A549 (cell line): ENCODE measurements at regions not wholly inside any gene's neighbourhood (a gene's known extent, or its start where the extent isn't known, plus 50 kb on each side); places are given as distances from the start of the nearest gene placed in this dataset.

Experiments
- CEBPB ChIP-seq, 2 experiments: fragments of >200 bp in 1 of 2; sonication (Bioruptor Twin) in 1 of 2; formaldehyde crosslinking in 1 of 2; IDR thresholded peaks; 2 replicates each; pipeline ENCODE4 v1.6.1; 2012 to 2016
- CTCF ChIP-seq: fragments of >200 bp; sonication (Bioruptor Twin); formaldehyde crosslinking; IDR thresholded peaks from 3 replicates; pipeline ENCODE4 v1.5.1; 2016
- JUN ChIP-seq, 2 experiments: fragments of >200 bp; sonication (Bioruptor Twin); formaldehyde crosslinking; IDR thresholded peaks; 2 replicates in 1 of 2; 3 replicates in 1 of 2; pipeline ENCODE4 v1.6.1; 2016 to 2017
- MAX ChIP-seq: IDR thresholded peaks from 2 replicates; pipeline ENCODE4 v1.6.1; 2012
- NPAS2 ChIP-seq: fragments of 250-450 bp; sonication (Bioruptor Pico); IDR thresholded peaks from 2 replicates; pipeline ENCODE4 v1.8.0; 2022; ENCODE audit warnings: mild to moderate bottlenecking, moderate library complexity, borderline replicate concordance
- NR3C1 ChIP-seq: fragments of >200 bp; sonication (Bioruptor Twin); formaldehyde crosslinking; IDR thresholded peaks from 3 replicates; pipeline ENCODE4 v1.6.1; 2017
- POLR2A ChIP-seq: IDR thresholded peaks from 2 replicates; pipeline ENCODE4 v1.6.1; 2012; ENCODE audit warnings: mild to moderate bottlenecking, low read length
- POLR2AphosphoS2 ChIP-seq: conservative IDR thresholded peaks from 2 replicates; pipeline ENCODE4 v1.6.1; 2012; ENCODE audit warnings: low read length, improper control_type of control experiment, inconsistent platforms

DNA sequence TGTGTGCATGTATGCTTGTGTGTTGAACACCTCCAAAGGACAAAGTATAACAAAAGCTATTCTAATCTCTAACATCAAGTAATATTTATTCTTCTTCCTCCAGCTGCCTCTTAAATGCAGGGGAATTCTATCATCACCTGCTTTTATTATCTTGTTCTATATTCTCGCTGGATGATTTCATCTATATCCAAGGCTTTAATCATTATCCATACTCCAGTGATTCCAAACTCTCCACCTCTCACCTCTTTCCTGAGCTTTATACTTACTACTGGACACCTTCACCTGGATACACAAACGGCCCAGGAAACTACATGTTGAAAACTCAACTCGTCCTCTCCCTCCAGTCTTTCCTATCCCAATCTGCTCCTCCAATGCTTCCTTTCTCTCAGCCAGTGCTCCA lies 418.6 kb downstream of the KLF5 start:
- TF ChIP-seq CEBPB (IDR thresholded peaks at IDR 0.05) = no peak
- no peak for TF ChIP-seq CTCF
- no peak for TF ChIP-seq JUN (IDR thresholded peaks at IDR 0.05)
- no peak for TF ChIP-seq NPAS2
- TF ChIP-seq POLR2A = no peak
- no peak for TF ChIP-seq POLR2AphosphoS2
- no peak for TF ChIP-seq MAX
- TF ChIP-seq NR3C1 = no peak
